ENCODE measurements at regions not wholly inside any gene's neighbourhood (a gene's known extent, or its start where the extent isn't known, plus 50 kb on each side); places are given as distances from the start of the nearest gene placed in this dataset.
"Not testable (repeated sequence)": the region's sequence is repeated elsewhere in the genome, so short reads cannot be mapped to it uniquely, and the experiment has no call there.

DNA sequence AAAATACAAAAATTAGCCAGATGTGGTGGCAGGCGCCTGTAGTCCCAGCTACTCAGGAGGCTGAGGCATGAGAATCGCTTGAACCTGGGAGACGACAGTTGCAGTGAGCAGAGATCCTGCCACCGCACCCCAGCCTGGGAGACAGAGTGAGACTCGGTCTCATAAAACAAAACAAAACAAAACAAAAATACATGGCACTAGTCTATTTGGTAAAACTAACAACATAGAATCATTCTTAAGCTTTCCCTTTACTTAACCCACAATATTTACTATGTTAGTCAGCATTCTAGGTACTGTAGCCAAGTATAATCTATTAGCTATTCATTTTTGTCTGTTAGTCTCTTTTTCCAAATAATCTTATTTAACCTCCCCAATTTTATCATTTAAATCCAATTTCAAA, 1482.8 kb downstream of the SLITRK5 start:
- Mint-ChIP-seq H3K4me1 (no peaks in the 10 kb centered on the region), H3K36me3 (no peaks in the 10 kb centered on the region), H3K9me3 (peaks cover 8% of the 10 kb centered on the region), H3K4me3 (no peak overlapping the region), H3K27ac (no peak overlapping the region)
- ATAC-seq (no peak), DNase-seq (ENCODE audit: low spot score in 2 of 2) (no peak)

- DNase-seq (ENCODE audit: low spot score in 2 of 2) = no peak
- H3K9me3 Mint-ChIP-seq = peaks cover 12% of the 10 kb centered on the region
- H3K4me1 Mint-ChIP-seq = no peaks in the 10 kb centered on the region
- ATAC-seq = no peak
- no peak overlapping the region for H3K4me3 Mint-ChIP-seq
- H3K27ac Mint-ChIP-seq = no peak overlapping the region
- no peaks in the 10 kb centered on the region for H3K36me3 Mint-ChIP-seq
Measured at GRCh38 chr13:89163096-89163495, 1491.9 kb downstream of the SLITRK5 start.

GRCh38 chr13:89165685-89166084, 1494.5 kb downstream of the SLITRK5 start:
- Mint-ChIP-seq H3K4me3 (no peak overlapping the region), H3K36me3 (no peaks in the 10 kb centered on the region), H3K4me1 (no peaks in the 10 kb centered on the region), H3K27ac (no peak overlapping the region), H3K9me3 (peaks cover 4% of the 10 kb centered on the region)
- ATAC-seq (no peak), DNase-seq (ENCODE audit: low spot score in 2 of 2) (no peak)

DNA sequence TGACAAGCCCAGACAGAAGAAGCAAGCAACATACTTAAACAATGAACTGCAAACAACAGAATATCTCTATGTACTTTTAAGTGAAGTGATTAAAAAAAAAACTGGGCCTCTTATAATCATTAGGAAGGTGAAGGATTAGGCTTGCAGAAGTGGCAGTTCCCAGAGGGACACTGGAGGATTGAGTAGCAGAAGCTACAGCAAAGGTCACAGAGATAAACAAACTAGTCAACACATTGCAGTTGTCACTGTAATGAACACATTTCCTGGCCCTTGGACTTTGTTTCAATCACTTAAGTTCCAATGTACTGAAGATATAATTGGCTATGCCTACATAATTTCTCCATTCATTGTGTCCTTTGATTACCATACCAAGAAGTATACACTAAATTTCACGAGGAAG, 1498.8 kb downstream of the SLITRK5 start:
- no peak for ATAC-seq
- H3K27ac Mint-ChIP-seq = no peak overlapping the region
- no peaks in the 10 kb centered on the region for H3K36me3 Mint-ChIP-seq

GRCh38 chr13:89181041-89181440, 1509.9 kb downstream of the SLITRK5 start:
- Mint-ChIP-seq H3K9me3 (peaks cover 8% of the 10 kb centered on the region), H3K4me3 (no peak overlapping the region), H3K27ac (no peak overlapping the region), H3K36me3 (no peaks in the 10 kb centered on the region), H3K4me1 (no peaks in the 10 kb centered on the region)
- DNase-seq (ENCODE audit: low spot score in 2 of 2) (no peak), ATAC-seq (no peak)

More for the DNA sequence above, 1498.8 kb downstream of the SLITRK5 start:
- Mint-ChIP-seq H3K4me3 (no peak overlapping the region), H3K9me3 (no peaks in the 10 kb centered on the region), H3K4me1 (no peaks in the 10 kb centered on the region)
- no peak for DNase-seq (ENCODE audit: low spot score in 2 of 2)

- ATAC-seq = no peak
- DNase-seq (ENCODE audit: low spot score in 2 of 2) = no peak
- Mint-ChIP-seq H3K9me3 (peaks cover 14% of the 10 kb centered on the region), H3K36me3 (no peaks in the 10 kb centered on the region), H3K4me1 (no peaks in the 10 kb centered on the region), H3K4me3 (no peak overlapping the region), H3K27ac (no peak overlapping the region)
Measured at GRCh38 chr13:89199138-89199537, 1528.0 kb downstream of the SLITRK5 start.

DNA sequence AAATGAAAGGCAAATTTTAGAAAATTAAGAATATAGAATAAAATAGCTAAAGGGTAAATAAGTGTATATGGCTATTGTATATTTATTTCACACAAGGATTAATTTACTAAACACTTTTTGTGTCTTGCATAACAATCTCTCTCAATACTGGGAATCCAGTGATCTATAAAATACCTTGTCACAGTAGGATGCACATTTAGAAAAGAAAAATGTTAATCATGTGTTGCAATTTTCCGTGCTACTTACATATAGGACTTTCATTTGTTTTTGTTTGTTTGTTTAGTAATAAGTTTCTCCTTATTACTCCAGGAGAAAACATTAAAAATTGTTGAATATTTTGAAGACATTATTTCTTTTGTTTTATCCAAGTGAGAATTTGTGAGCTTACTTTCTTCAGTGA, 1533.3 kb downstream of the SLITRK5 start:
- no peak for DNase-seq (ENCODE audit: low spot score in 2 of 2)
- Mint-ChIP-seq H3K4me3 (no peak overlapping the region), H3K9me3 (peaks cover 16% of the 10 kb centered on the region), H3K36me3 (no peaks in the 10 kb centered on the region), H3K4me1 (no peaks in the 10 kb centered on the region), H3K27ac (no peak overlapping the region)
- ATAC-seq = no peak

DNA sequence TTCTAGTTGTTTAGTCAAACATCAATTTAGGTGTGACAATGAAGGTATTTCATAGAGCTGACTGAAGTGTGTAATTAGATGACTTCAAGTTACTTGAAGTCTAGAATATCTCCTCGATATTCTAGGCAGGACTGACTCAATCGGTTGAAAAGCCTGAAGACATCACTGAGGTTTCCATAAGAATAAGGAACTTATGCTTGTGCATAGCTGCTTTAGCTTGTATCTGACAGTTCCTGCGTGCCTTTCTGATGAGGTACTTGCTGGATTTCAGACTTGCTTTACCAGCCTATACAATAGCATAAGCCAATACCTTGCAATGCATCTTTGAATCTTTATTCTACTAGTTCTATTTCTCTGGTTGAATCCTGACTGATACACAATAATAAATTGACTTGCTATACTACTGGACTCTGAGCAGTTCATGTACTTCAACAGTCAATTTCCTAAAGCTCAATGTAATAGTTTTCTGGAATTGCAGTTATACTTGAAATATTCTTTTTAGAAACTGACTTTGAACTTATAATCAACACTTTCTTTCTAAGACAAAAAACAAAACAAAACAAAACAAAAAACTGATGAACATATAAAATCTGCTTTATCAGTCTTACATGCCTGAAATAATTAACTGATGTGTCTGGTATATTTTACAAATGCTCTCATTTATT, 1534.8 kb downstream of the SLITRK5 start:
- DNase-seq (ENCODE audit: low spot score in 2 of 2) (no peak), ATAC-seq (no peak)
- no peaks in the 10 kb centered on the region for H3K4me1 Mint-ChIP-seq
- H3K36me3 Mint-ChIP-seq = no peaks in the 10 kb centered on the region
- no peak overlapping the region for H3K4me3 Mint-ChIP-seq
- peaks cover 14% of the 10 kb centered on the region for H3K9me3 Mint-ChIP-seq
- no peak overlapping the region for H3K27ac Mint-ChIP-seq

DNA sequence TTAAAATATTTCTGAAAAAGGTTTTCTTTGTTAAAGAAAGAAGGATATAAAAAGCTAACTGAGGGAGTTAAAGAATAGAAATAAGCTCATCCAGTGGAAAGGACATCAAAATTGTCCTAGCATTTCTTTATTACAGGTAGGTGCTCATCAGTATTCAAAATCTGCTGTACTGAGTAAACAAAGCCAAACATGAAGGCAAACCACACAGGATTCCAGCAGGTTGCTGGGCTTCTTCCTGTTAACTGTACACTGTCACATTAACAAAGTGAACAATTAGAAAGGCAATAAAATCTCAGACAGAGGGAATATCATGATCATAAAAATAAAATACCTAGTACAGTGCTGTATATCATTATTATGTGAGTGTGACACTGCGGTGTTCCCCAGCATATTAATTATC, 1541.0 kb downstream of the SLITRK5 start:
- DNase-seq (ENCODE audit: low spot score in 2 of 2) (no peak), ATAC-seq (no peak)
- Mint-ChIP-seq H3K4me3 (no peak overlapping the region), H3K27ac (no peak overlapping the region), H3K4me1 (no peaks in the 10 kb centered on the region), H3K36me3 (no peaks in the 10 kb centered on the region), H3K9me3 (peaks cover 8% of the 10 kb centered on the region)

DNA sequence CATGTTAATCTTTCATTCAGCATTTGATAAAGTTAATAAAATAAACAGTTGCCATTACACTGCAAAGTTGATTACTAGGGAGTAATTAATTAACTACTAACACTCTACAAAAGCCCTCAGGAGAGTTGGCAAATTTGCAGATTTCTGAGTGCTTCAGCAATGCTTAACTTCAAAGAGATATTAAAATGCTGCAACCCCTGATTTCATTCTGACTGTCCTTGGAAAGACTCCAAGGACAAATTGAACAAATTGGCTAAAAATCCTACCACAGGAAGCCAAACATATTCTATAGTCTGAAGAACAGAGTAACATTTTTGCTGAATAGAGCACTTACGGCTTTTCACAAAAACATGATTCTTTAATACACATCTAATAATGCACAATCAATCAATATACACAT, 1543.0 kb downstream of the SLITRK5 start:
- H3K4me3 Mint-ChIP-seq = no peak overlapping the region
- no peak for DNase-seq (ENCODE audit: low spot score in 2 of 2)
- H3K4me1 Mint-ChIP-seq = no peaks in the 10 kb centered on the region
- H3K27ac Mint-ChIP-seq = no peak overlapping the region
- peaks cover 5% of the 10 kb centered on the region for H3K9me3 Mint-ChIP-seq
- H3K36me3 Mint-ChIP-seq = no peaks in the 10 kb centered on the region
- ATAC-seq = no peak

- not testable (repeated sequence) for H3K27ac Mint-ChIP-seq; H3K36me3 Mint-ChIP-seq; ATAC-seq; H3K4me1 Mint-ChIP-seq; H3K4me3 Mint-ChIP-seq; H3K9me3 Mint-ChIP-seq; DNase-seq (ENCODE audit: low spot score in 2 of 2)
Measured at GRCh38 chr13:89215319-89215718, 1544.1 kb downstream of the SLITRK5 start.

DNA sequence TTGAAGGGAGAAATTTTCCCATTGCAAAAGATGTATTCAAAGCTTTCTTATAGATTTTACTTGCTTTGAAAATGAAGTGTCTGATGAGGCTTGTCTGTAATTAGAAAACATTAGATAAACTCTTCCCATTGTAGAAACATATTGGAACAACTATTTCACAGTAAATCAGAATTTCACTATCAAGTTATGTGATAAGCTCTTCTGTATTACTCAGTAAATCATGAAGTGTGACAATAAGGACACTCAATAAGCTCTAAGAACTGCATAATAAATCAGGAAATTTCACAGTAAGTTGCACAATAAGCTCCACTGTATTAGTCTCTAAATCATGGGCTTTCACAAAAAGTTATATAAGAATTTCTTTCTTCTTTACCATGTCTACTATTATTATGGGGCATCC, 1546.6 kb downstream of the SLITRK5 start:
- no peaks in the 10 kb centered on the region for H3K4me1 Mint-ChIP-seq
- H3K4me3 Mint-ChIP-seq = no peak overlapping the region
- no peak overlapping the region for H3K27ac Mint-ChIP-seq
- DNase-seq (ENCODE audit: low spot score in 2 of 2) = no peak
- H3K9me3 Mint-ChIP-seq = peaks cover 8% of the 10 kb centered on the region
- no peak for ATAC-seq
- no peaks in the 10 kb centered on the region for H3K36me3 Mint-ChIP-seq

- no peak overlapping the region for H3K4me3 Mint-ChIP-seq
- ATAC-seq = no peak
- no peak overlapping the region for H3K27ac Mint-ChIP-seq
- no peaks in the 10 kb centered on the region for H3K36me3 Mint-ChIP-seq
- peaks cover 13% of the 10 kb centered on the region for H3K9me3 Mint-ChIP-seq
- no peak for DNase-seq (ENCODE audit: low spot score in 2 of 2)
- no peaks in the 10 kb centered on the region for H3K4me1 Mint-ChIP-seq
Measured at GRCh38 chr13:89221557-89222158, 1550.5 kb downstream of the SLITRK5 start.

- ATAC-seq (no peak), DNase-seq (ENCODE audit: low spot score in 2 of 2) (no peak)
- Mint-ChIP-seq H3K36me3 (no peaks in the 10 kb centered on the region), H3K4me3 (no peak overlapping the region), H3K27ac (no peak overlapping the region), H3K4me1 (no peaks in the 10 kb centered on the region), H3K9me3 (peaks cover 10% of the 10 kb centered on the region)
Measured at GRCh38 chr13:89227356-89227755, 1556.2 kb downstream of the SLITRK5 start.

DNA sequence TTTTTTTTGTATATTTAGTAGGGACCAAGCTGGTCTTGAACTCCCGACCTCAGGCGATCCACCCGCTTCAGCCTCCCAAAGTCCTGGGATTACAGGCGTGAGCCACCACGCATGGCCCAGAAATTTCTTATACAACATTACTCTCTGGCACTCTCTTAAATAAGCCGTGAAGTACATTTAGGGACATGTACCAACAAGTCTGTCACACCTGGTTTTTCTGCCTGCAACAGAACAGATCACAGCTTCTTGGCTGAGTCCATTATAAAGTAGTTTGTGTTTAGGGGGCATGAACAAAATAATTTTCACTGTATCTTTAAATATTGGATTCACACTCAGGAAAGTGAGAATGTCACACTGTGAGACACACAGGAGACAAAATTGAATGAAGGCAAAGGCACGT, 1567.3 kb downstream of the SLITRK5 start:
- Mint-ChIP-seq H3K9me3 (peaks cover 6% of the 10 kb centered on the region), H3K27ac (no peak overlapping the region), H3K4me1 (no peaks in the 10 kb centered on the region), H3K4me3 (no peak overlapping the region), H3K36me3 (no peaks in the 10 kb centered on the region)
- no peak for DNase-seq (ENCODE audit: low spot score in 2 of 2)
- no peak for ATAC-seq

DNA sequence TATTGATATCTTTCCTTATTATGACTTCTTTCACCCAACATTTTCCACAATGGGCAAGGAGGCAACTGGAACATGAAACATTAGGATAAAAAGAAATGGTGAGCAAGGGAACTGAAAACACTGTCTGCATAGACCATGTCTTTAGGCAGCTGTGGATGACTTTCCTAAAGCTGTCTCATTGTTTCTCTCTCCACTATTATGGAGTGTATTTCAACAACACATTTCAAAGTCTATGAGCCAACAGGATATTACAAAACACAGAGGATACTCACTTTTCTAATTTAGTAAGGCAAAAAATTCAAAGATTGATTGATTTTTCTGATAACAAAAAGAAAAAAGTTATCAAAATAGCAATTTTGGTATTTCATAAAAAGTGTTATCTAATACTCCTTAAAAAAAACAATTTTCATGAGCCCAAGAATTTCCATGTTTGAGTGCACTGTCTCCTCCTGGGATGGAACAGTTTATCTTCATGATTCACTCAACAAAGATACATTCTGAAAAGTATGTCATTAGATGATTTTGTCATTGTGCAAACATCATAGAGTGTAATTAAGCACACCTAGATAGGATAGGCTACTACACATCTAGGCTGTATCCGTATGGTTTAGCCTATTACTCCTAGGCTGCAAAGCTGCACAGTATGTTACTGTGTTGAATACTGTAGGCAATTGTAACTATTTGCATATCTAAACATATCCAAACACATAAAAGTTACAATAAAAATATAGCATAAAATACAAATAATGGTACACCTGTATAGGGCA, 1568.4 kb downstream of the SLITRK5 start:
- DNase-seq (ENCODE audit: low spot score in 2 of 2) = no peak
- peaks cover 8% of the 10 kb centered on the region for H3K9me3 Mint-ChIP-seq
- no peaks in the 10 kb centered on the region for H3K36me3 Mint-ChIP-seq
- H3K4me3 Mint-ChIP-seq = no peak overlapping the region
- no peak overlapping the region for H3K27ac Mint-ChIP-seq
- ATAC-seq = no peak
- no peaks in the 10 kb centered on the region for H3K4me1 Mint-ChIP-seq
